Smooth muscle cell (in vitro differentiated cells): ENCODE measurements at regions not wholly inside any gene's neighbourhood (a gene's known extent, or its start where the extent isn't known, plus 50 kb on each side); places are given as distances from the start of the nearest gene placed in this dataset.

ENCODE experiments used
- DNase-seq: peaks from one replicate; lab custom pipeline; 2025; ENCODE audit not compliant: unreplicated experiment; lab: John Stamatoyannopoulos, UW
- H2AFZ ChIP-seq: fragments of 200-600 bp; sonication (generic); 2 replicates; pipeline ENCODE4 v1.6.0; 2016; ENCODE audit warnings: antibody characterized with exemption, low read depth, mild to moderate bottlenecking
- H3F3A ChIP-seq: fragments of 200-600 bp; sonication (generic); 2 replicates; pipeline ENCODE4 v1.6.0; 2017; ENCODE audit warnings: antibody characterized with exemption, low read depth
- H3K27ac ChIP-seq: fragments of 200-600 bp; sonication (generic); 2 replicates; pipeline ENCODE4 v1.5.1; 2016; ENCODE audit warnings: low read depth, mild to moderate bottlenecking
- H3K27me3 ChIP-seq: fragments of 200-600 bp; sonication (generic); 2 replicates; pipeline ENCODE4 v1.6.1; 2016; ENCODE audit warnings: low read depth, mild to moderate bottlenecking
- H3K36me3 ChIP-seq: fragments of 200-600 bp; sonication (generic); 2 replicates; pipeline ENCODE4 v1.5.1; 2016; ENCODE audit warnings: low read depth
- H3K4me1 ChIP-seq: fragments of 200-600 bp; sonication (generic); 2 replicates; pipeline ENCODE4 v1.5.1; 2016; ENCODE audit warnings: low read depth
- H3K4me2 ChIP-seq: fragments of 200-600 bp; sonication (generic); 2 replicates; pipeline ENCODE4 v1.6.0; 2016; ENCODE audit warnings: mild to moderate bottlenecking
- H3K4me3 ChIP-seq: fragments of 200-600 bp; sonication (generic); 2 replicates; pipeline ENCODE4 v1.5.1; 2016; ENCODE audit warnings: mild to moderate bottlenecking
- H3K79me2 ChIP-seq: fragments of 200-600 bp; sonication (generic); 2 replicates; pipeline ENCODE4 v1.6.0; 2016; ENCODE audit warnings: low read depth, mild to moderate bottlenecking
- H3K9ac ChIP-seq: fragments of 200-600 bp; sonication (generic); 2 replicates; pipeline ENCODE4 v1.6.0; 2016; ENCODE audit warnings: low read depth
- H3K9me3 ChIP-seq: fragments of 200-600 bp; sonication (generic); replicated peaks from 2 replicates; pipeline ENCODE4 v1.5.1; 2016; ENCODE audit warnings: low read depth
- H4K20me1 ChIP-seq: fragments of 200-600 bp; sonication (generic); 2 replicates; pipeline ENCODE4 v1.6.0; 2016; ENCODE audit warnings: low read depth
- CTCF ChIP-seq: fragments of 200-600 bp; sonication (generic); IDR thresholded peaks from 2 replicates; pipeline ENCODE4 v1.5.1; 2017; ENCODE audit warnings: borderline replicate concordance, mild to moderate bottlenecking, antibody characterized with exemption; ENCODE audit not compliant: insufficient read depth, poor library complexity, severe bottlenecking
- WGBS: methylation state at CpG from one replicate; pipeline ENCODE4 v1.1.7; 2016; ENCODE audit warnings: low lambda C conversion rate; 5-methylcytosine and 5-hydroxymethylcytosine counted together

DNA sequence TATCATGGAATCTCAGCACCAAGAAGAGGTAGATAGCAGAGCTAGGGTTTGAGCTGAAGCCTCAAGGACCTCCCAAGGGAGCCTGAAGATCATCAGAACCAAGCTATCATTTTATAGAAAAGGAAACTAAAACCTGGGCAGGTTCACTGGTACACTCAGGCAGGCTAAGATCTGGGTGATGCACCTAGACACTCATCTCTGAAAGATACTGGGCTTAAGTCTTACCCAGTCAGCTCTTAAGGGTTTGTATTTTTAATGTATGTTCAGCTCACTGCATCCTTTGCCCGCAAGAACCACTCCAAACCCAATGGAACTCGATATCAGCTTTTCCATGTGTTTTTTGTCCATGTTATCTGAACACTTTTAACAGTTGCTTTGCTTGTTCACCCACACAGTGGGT lies 78.0 kb upstream of the SLC22A16 start:
- WGBS: 88% methylated on average over 2 of the region's 2 CpGs
- no peak overlapping the region for H3K4me3 ChIP-seq

GRCh38 chr6:110552901-110553641 lies 76.7 kb upstream of the SLC22A16 start:
- Histone ChIP-seq H3K4me3 (no peak overlapping the region), H3K4me2 (no peak overlapping the region), H3K9me3 (peaks cover 4% of the 10 kb centered on the region), H4K20me1 (no peaks in the 10 kb centered on the region), H3K27ac (no peak overlapping the region), H3K27me3 (no peaks in the 10 kb centered on the region), H3K79me2 (no peaks in the 10 kb centered on the region), H3K9ac (no peak overlapping the region), H2AFZ (no peak overlapping the region), H3K4me1 (no peaks in the 10 kb centered on the region), H3F3A (no peaks in the 10 kb centered on the region), H3K36me3 (no peaks in the 10 kb centered on the region)
- no peak for DNase-seq
- 95% methylated on average over 18 of the region's 18 CpGs for WGBS
- TF ChIP-seq CTCF: no peak

More for the DNA sequence above, 78.0 kb upstream of the SLC22A16 start:
- Histone ChIP-seq H3K9me3 (peaks cover 4% of the 10 kb centered on the region), H4K20me1 (no peaks in the 10 kb centered on the region), H3K36me3 (no peaks in the 10 kb centered on the region), H3F3A (no peaks in the 10 kb centered on the region), H3K79me2 (no peaks in the 10 kb centered on the region), H3K27ac (no peak overlapping the region), H3K27me3 (no peaks in the 10 kb centered on the region), H2AFZ (no peak overlapping the region), H3K9ac (no peak overlapping the region), H3K4me1 (no peaks in the 10 kb centered on the region), H3K4me2 (no peak overlapping the region)
- no peak for DNase-seq
- TF ChIP-seq CTCF: no peak

DNA sequence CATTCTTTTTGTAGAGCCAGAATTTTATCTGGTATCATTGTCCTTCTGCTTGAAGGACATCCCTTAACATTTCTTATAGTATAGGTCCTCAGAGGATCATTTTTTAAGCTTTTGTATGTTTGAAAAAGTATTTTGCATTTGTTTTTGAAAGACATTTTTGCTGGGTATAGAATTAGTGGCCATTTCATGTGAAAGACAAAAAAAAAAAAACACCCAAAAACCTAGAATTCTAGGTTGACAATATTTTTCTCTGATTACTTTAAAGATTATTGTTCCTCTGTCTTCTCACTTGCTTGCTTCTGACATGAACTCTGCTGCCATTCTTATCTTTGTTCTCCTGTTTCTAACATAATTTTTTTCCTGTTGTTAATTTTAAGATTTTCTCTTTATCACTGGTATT lies 75.7 kb upstream of the SLC22A16 start:
- no peaks in the 10 kb centered on the region for H3K27me3 ChIP-seq
- no peak overlapping the region for H3K4me3 ChIP-seq
- H3K4me1 ChIP-seq: no peaks in the 10 kb centered on the region
- DNase-seq: no peak
- H3K27ac ChIP-seq: no peak overlapping the region
- H3F3A ChIP-seq: no peaks in the 10 kb centered on the region
- peaks cover 4% of the 10 kb centered on the region for H3K9me3 ChIP-seq
- H4K20me1 ChIP-seq: no peaks in the 10 kb centered on the region
- no peaks in the 10 kb centered on the region for H3K36me3 ChIP-seq
- H3K4me2 ChIP-seq: no peak overlapping the region
- H2AFZ ChIP-seq: no peak overlapping the region
- H3K79me2 ChIP-seq: no peaks in the 10 kb centered on the region
- no peak overlapping the region for H3K9ac ChIP-seq
- no peak for TF ChIP-seq CTCF

DNA sequence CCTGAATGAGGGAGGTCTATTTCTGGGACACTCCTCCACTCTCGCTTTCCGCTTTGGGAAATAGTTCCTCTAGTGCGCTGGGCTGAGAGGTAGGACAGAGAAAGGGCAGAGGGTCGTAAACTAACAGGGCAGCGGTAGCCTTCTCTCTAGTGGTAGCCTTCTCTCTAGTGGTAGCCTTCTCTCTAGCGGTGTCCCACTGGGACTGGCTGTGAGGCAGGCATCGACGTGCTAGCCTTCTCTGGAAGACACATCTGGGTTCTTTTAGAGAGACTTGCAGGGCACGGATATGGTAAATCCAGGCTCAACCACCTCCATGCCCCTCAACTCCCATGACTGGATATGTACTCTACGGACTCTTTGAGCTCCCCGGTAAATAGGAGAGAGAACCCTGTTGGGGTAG lies 74.7 kb upstream of the SLC22A16 start:
- Histone ChIP-seq H3K27me3 (no peaks in the 10 kb centered on the region), H3K36me3 (no peaks in the 10 kb centered on the region), H3K9ac (no peak overlapping the region), H3K4me2 (no peak overlapping the region), H3K27ac (no peak overlapping the region), H3F3A (no peaks in the 10 kb centered on the region), H3K4me1 (no peaks in the 10 kb centered on the region), H3K9me3 (peaks cover 4% of the 10 kb centered on the region), H3K4me3 (no peak overlapping the region), H4K20me1 (no peaks in the 10 kb centered on the region), H3K79me2 (no peaks in the 10 kb centered on the region), H2AFZ (no peak overlapping the region)
- DNase-seq: no peak
- WGBS: 95% methylated on average over 11 of the region's 11 CpGs
- TF ChIP-seq CTCF: no peak
